H1 (cell line): ENCODE measurements at regions not wholly inside any gene's neighbourhood (a gene's known extent, or its start where the extent isn't known, plus 50 kb on each side); places are given as distances from the start of the nearest gene placed in this dataset.

Source experiments
- CHD7 ChIP-seq: fragments of 300-600 bp; sonication (generic); IDR thresholded peaks from 2 replicates; pipeline ENCODE4 v1.7.1; 2012; ENCODE audit warnings: low read length, moderate library complexity, mild to moderate bottlenecking, inconsistent platforms; ENCODE audit not compliant: insufficient replicate concordance
- SP2 ChIP-seq: IDR thresholded peaks from 2 replicates; pipeline ENCODE4 v1.6.1; 2012; ENCODE audit warnings: mild to moderate bottlenecking, low read length, inconsistent platforms
- SUZ12 ChIP-seq: fragments of 200-600 bp; sonication (generic); IDR thresholded peaks from 2 replicates; pipeline ENCODE4 v1.6.1; 2012; ENCODE audit warnings: mild to moderate bottlenecking, inconsistent platforms, low read length, moderate library complexity, mixed read lengths
- TAF1 ChIP-seq: IDR thresholded peaks from 2 replicates; pipeline ENCODE4 v1.6.1; 2011; ENCODE audit warnings: mild to moderate bottlenecking, low read depth, low read length
- TAF7 ChIP-seq: optimal IDR thresholded peaks from 2 replicates; pipeline ENCODE3; 2011; ENCODE audit warnings: low read depth, mild to moderate bottlenecking, inconsistent platforms, low read length, moderate library complexity, borderline replicate concordance
- ZNF274 ChIP-seq: IDR thresholded peaks from 2 replicates; pipeline ENCODE4 v1.7.0; 2012; ENCODE audit warnings: low read length, borderline replicate concordance; ENCODE audit errors: extremely low read depth

GRCh38 chr5:44233691-44234090 lies 155.5 kb downstream of the FGF10 start (continued):
- TF ChIP-seq CHD7: no peak
- no peak for TF ChIP-seq TAF1
- no peak for TF ChIP-seq ZNF274
- no peak for TF ChIP-seq SP2
- TF ChIP-seq SUZ12: no peak
- TF ChIP-seq TAF7: no peak
